GM21360 (cell line): ENCODE measurements at regions not wholly inside any gene's neighbourhood (a gene's known extent, or its start where the extent isn't known, plus 50 kb on each side); places are given as distances from the start of the nearest gene placed in this dataset.
"Not testable (repeated sequence)": the region's sequence is repeated elsewhere in the genome, so short reads cannot be mapped to it uniquely, and the experiment has no call there.

ENCODE experiments used
- ATAC-seq: cut with Tn5 transposase; IDR thresholded peaks from one replicate; pipeline ENCODE4 v1.9.1; 2021; ENCODE audit warnings: mild to moderate bottlenecking, moderate library complexity; ENCODE audit not compliant: unreplicated experiment

DNA sequence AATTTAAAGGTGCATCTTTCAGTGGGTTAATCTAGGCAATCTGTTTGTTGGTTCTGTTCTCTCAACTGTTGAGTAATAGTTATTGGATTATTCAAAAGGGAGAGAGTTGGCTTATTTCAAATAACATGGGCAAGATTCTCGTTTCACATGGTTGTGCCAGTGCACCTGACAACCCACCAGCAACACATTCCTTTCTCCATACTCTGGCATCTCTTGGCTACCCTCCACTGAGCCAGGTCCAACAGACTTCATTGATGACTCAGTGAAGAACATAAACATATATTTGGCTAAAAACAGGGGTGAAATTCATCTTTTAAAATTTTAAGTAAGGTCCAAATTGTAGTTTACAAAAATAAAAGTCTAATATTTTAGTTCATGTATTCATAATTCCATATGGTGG lies 967.2 kb downstream of the RPA4 start:
- ATAC-seq: no peak

DNA sequence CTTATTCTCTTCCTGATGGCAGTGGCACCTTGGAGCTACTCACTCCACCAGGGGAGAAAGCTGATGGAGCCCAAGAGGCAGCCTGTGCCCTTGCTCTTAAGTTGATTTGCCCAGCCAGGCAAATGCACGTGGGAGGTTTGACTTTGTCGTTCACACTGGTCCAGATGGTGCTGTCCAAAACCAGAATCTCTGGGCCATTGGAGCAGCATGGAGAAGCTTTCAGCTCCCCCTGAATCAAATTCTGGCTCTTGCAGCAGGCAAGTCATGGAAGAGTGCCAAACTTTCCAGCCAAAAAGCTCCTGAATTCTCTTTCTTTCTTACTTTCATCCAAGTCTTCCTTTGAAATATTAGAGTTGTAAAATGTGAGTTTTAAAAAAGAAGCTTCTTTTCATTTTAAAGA lies 970.4 kb downstream of the RPA4 start:
- ATAC-seq: no peak

DNA sequence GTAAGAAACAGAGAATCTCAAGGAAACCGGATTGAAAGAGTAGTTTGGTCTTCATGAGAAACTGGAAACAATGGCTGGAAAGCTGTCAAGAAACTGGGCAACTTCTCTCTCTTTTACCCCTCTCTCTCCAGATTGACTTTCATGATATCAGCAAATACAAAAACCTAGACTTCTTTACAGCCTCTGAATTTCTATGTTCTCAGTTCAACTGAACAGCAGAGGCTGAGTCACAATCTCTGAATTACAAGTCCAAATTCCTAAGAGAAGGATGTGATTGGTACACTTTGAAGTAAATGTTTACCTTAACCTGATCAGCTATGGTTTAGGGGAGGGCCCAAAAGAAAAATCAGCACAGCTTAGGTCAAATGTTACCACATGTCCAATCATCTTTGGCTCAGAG lies 974.9 kb downstream of the RPA4 start:
- ATAC-seq: no peak

DNA sequence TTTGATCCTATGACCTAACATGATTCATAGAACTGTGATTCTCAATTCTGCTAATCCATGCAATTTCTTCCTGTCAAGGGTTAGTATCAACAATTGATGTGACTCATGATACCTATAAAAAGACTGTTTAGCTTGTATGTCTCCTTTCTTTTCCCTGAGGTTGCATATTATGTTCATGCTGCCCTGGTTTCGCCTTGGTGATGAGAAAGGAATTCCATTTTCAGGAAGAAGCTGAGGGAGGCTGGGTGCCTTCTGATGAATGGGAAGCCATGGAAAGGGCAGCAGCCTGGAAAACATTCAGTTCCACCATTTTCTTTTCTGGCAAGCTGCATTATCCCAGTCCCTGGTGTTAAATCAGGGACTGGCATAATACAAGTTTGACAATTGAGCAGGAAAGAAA lies 976.5 kb downstream of the RPA4 start:
- no peak for ATAC-seq

GRCh38 chrX:97863261-97863660 lies 979.6 kb downstream of the RPA4 start:
- ATAC-seq: no peak

DNA sequence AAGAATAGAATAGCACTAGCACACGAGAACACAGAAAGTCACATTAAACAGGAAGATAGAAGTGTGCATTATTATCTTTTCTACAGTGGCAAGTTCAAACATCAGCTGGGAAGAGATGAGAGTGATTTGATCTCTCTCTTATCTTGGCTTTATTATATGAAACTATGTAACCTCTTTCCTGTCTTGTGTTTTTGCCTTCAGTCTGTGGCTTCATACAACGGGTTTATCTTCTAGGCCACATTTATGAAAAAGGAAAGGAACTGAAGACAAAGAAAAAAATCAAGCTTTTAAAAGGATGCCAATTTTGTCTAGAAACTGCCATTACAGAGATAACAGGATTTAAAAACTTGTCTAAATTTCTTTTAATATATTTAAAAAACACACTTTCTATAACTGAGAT lies 983.6 kb downstream of the RPA4 start:
- no peak for ATAC-seq

- no peak for ATAC-seq
These were observed 993.1 kb downstream of the RPA4 start for GRCh38 chrX:97876697-97877407.

DNA sequence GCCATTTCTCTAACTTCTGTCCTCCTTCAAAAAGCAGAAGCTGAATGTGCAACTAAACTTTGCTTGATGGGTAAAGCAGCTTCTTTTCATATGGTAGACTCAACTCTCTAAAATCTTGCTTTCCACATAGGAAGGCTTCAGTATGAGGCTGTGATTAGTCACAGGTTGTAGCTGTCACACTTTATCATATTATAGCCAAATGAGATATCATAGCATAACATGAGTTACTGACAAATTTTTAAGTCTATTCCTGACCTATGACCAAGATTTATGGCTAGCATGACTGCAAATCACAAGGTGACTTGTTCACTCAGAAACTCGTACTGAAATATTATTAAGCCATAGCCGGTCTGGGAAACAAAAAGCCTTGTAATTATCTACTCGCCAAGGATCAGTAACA lies 998.6 kb downstream of the RPA4 start:
- ATAC-seq: no peak

GRCh38 chrX:97895751-97896150 lies 1012.0 kb downstream of the RPA4 start:
- ATAC-seq: no peak

- ATAC-seq: no peak
These were observed 1014.3 kb downstream of the RPA4 start for GRCh38 chrX:97897998-97898397.

- ATAC-seq: no peak
These were observed 1015.1 kb downstream of the RPA4 start for GRCh38 chrX:97898798-97899197.

DNA sequence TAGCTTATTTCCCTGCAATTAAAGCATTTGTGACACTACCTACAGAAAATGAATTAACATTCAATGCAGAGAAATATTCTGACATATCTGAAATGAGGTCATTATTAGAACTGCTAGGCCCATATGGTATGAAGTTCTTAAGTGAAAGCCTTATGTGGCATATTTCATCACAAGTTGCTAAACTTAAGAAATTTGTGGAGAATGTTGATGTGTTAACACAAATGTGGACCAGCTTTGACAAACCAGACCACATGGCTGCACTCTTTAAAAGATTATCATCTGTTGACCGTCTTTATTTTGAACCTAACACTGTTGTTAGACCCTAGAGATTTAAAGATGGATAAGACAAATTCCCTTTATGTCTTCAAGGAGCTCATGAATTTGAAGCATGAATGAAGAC lies 1024.1 kb downstream of the RPA4 start:
- no peak for ATAC-seq

DNA sequence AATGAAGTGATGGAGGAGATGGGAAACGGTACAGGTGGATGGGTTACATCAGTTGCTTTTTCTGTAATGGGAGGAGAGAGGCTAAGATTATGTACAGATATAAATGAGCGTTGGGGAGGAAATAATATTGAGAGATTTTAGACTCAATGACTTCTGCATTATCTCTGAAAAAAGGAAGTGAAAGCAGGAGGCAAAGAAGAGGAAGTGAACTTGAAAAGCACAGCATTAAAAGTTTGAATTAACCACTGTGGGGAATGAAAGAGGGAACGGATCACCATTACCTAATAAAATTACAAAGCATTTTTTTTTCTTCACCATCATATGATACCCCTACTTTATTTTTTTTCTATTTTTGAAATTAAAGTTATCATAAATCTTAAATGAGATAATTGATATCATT lies 1025.5 kb downstream of the RPA4 start:
- peak; percentile 96 for ATAC-seq

DNA sequence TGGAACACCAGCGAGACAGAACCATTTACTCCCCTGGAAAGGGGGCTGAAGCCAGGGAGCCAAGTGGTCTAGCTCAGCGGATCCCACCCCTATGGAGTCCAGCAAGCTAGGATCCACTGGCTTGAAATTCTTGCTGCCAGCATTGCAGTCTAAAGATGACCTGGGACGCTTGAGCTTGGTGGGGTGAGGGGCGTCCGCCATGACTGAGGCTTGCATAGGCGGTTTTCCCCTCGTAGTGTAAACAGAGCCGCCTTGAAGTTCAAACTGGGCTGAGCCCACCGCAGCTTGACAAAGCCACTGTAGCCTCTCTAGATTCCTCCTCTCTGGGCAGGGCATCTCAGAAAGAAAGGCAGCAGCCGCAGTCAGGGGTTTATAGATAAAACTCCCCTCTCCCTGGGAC lies 1031.7 kb downstream of the RPA4 start:
- ATAC-seq: not testable (repeated sequence)

- ATAC-seq: not testable (repeated sequence)
These were observed 1037.5 kb downstream of the RPA4 start for GRCh38 chrX:97921223-97921622.

DNA sequence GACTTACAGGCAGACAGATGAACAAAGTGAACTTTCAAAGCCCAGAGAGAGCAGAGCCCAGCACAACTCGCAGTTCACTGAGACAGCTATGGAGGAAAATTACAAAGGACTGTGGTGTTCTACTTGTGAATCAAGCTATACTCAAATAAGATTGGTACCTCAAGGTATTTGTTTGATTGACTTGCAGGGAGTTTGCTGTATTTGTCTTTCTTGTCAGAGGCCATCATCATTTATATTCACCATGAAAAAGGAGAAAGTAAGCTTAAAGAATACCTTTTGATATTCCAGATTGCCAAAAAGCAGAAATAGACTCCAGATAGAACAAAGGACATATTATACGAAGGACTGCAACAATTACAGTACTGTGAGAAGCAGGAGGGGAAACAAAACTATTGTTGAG lies 1047.9 kb downstream of the RPA4 start:
- ATAC-seq: no peak

DNA sequence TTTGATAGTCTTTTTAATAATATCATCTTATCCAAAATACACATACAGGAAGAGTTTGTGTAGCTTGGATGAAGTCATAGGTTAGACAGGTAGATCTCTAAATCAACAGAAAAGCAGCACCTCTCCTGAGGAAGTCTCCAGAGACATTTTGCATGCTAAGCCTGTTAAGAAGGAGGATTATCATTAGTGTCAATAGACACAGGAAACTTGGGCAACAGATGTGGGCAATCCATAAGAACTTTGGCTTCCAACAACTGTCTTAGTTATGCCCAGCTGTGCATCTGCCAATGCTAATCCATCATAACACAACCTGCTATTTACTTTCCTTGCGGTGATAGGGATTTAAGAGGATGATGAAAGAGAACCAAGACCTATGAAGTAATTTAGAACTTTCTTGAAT lies 1052.6 kb downstream of the RPA4 start:
- no peak for ATAC-seq

GRCh38 chrX:97938706-97939105 lies 1055.0 kb downstream of the RPA4 start:
- no peak for ATAC-seq

- no peak for ATAC-seq
These were observed 1084.9 kb downstream of the RPA4 start for GRCh38 chrX:97968376-97969163.

DNA sequence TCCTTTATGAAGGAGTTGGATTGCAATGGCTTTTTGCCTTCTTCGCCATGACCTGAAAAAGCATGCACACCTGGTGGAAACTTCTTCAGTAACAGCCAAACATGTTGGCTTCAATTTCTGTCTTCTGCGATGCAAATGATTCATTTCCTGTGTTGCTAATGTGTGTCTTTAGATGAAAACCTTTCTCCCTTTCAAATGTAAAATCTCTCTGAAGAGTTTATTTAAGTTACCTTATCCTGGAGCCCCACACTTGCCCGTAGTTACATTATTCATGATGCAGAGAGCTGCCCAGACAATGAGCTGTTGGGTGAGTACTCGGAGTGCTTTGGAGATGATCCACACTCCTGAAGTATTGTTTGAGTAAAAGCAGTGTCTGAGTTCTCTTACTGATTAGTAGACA lies 1100.9 kb downstream of the RPA4 start:
- ATAC-seq: no peak

DNA sequence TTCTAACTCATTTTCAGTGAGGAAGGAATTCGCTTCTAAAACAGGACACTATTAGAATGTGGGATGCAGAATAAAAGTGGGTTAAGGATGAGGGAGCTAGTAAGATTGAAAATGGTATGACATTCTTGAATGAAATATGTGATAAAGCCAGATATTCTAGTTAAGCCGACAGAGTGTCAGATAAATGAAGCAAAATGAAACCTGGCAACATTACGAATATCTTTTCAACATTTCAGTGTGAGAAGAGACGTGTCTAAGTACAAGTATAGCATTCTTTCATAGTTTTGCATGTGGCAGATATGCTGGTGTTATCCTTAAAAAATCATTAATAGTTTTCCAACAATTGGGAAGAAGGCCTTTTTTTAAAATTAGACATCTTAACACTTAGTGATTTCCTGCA lies 1101.4 kb downstream of the RPA4 start:
- no peak for ATAC-seq

GRCh38 chrX:97987979-97988378 lies 1104.3 kb downstream of the RPA4 start:
- ATAC-seq: no peak

- no peak for ATAC-seq
These were observed 1112.1 kb downstream of the RPA4 start for GRCh38 chrX:97995834-97996233.
